SK-N-SH treated with all-trans-retinoic acid at 6 μM for 48 hours (cell line): ENCODE measurements at regions not wholly inside any gene's neighbourhood (a gene's known extent, or its start where the extent isn't known, plus 50 kb on each side); places are given as distances from the start of the nearest gene placed in this dataset.

Source experiments
- ARNTL ChIP-seq: fragments of 450-650 bp; formaldehyde crosslinking; IDR thresholded peaks from 2 replicates; pipeline ENCODE4 v1.5.0; 2020; ENCODE audit warnings: low read depth, mild to moderate bottlenecking, moderate library complexity, borderline replicate concordance
- RARB ChIP-seq: fragments of 250-450 bp; sonication (Bioruptor Pico); IDR thresholded peaks from 2 replicates; pipeline ENCODE4 v1.8.0; 2021; ENCODE audit warnings: mild to moderate bottlenecking, moderate library complexity
- ZFP30 ChIP-seq: fragments of 450-650 bp; formaldehyde crosslinking; IDR thresholded peaks from 2 replicates; pipeline ENCODE4 v1.5.0; 2022; ENCODE audit warnings: mild to moderate bottlenecking, moderate library complexity

DNA sequence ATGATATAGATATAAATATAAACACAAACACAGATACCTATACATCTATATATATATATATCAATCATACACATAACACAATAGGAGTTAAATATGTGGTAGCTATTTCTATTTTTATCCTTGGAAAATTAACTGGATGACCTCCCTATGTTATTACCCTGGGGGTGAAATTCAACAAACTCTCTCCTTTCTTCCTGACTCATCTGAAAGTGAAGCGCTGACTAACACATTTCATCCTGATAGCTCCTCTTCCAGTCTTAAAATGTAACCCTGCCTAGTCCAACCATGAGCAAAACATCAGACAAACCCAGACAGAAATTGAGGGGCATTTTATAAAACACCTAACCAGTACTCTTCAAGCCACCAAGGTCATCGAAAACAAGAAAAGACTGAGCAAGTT lies 220.6 kb upstream of the ISX start:
- TF ChIP-seq ARNTL (CRISPR knock-in tag) = no peak
- TF ChIP-seq ZFP30 = no peak
- no peak for TF ChIP-seq RARB (CRISPR knock-in tag)
